HG03521 (cell line): ENCODE measurements at regions not wholly inside any gene's neighbourhood (a gene's known extent, or its start where the extent isn't known, plus 50 kb on each side); places are given as distances from the start of the nearest gene placed in this dataset.
"Not testable (repeated sequence)": the region's sequence is repeated elsewhere in the genome, so short reads cannot be mapped to it uniquely, and the experiment has no call there.

Experiments used
- ATAC-seq: cut with Tn5 transposase; IDR thresholded peaks from one replicate; pipeline ENCODE4 v1.9.1; 2021; ENCODE audit warnings: mild to moderate bottlenecking, moderate library complexity; ENCODE audit not compliant: unreplicated experiment

DNA sequence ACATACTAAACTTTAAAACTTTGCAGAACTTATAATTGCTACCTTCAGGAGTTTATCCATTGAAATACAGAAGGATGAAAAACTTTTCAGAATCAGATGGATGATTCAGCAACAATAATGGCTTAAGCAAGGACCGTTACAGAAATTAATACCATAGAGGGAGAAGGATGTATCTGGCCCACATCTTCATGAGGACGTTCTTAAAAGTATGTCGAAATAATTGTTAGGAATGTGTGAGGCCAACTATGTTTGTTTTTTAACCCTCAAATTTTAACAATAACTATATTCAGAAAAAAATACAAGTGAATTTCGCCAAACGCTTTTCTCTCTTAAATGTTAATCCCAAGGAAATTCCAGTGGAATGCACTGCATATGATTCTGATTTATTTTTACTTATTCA is 105.2 kb upstream of the EPHA3 start:
- no peak for ATAC-seq

DNA sequence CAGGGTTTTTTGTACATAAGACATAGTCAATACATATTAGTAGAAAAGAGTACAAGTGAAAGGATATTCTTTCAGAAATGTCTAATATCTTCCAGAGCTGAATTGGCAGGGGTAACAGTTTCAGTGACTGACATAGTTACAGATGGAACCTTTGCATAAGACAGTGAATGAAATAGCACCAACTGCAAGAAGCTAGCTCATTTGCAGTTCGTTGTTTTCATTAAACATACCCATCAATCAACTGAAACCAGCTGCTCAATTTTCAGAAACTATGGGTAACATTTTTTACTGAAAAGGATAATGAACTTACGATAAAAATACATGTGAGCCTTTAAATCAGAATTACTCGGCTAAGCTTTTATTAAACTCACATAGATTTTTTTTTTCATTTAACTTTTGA is 93.9 kb upstream of the EPHA3 start:
- no peak for ATAC-seq

GRCh38 chr3:89017531-89017930 is 89.9 kb upstream of the EPHA3 start:
- no peak for ATAC-seq

DNA sequence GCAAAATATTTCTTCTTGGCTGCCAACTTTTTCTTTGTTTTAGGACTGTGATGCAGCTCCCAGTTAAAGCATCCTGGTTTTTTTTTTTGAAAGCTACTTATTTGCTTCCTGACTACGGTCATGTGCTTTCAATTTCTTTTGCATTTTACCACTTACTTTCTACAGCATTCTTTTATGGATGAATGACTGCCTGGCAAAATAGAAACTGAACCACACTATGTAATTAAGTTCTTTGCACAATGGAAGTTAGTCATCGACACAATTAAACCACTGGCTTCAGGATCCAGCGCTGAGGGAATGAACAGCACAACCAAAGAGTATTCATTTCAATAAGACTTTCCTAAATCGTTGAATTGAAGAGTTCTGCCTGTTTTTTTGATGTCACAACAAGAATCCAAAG is 82.2 kb upstream of the EPHA3 start:
- ATAC-seq: no peak

GRCh38 chr3:89032346-89033013 is 74.9 kb upstream of the EPHA3 start:
- ATAC-seq: no peak

DNA sequence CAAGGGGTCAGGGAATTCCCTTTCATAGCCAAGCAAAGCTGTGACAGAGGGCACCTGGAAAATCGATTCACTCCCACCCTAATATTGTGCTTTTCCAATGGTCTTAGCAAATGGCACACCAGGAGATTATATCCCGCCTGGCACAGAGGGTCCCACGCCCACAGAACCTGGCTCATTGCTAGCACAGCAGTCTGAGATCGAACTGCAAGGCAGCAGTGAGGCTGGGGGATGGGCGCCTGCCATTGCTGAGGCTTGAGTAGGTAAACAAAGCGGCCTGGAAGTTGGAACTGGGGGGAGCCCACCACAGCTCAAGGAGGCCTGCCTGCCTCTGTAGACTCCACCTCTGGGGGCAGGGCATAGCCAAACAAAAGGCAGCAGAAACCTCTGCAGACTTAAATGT is 72.7 kb upstream of the EPHA3 start:
- not testable (repeated sequence) for ATAC-seq

DNA sequence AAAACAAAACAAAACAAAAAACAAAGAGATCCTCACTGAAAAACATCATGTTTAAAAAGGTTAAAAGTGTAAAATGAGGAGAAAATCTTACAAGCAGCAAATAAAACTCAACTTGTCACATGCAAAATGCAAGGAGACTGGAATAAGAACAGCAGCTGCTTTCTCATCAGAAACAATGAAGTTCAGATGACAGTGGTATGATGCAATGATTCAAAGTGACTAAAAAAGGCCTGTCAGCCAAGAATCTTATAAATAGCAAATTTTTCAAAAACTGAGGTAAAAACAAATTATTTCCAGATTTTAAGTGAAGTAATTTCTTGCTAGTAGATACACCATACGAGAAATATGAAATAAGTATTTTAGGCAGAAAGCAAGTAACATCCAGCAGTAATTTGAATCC is 68.6 kb upstream of the EPHA3 start:
- ATAC-seq: no peak

DNA sequence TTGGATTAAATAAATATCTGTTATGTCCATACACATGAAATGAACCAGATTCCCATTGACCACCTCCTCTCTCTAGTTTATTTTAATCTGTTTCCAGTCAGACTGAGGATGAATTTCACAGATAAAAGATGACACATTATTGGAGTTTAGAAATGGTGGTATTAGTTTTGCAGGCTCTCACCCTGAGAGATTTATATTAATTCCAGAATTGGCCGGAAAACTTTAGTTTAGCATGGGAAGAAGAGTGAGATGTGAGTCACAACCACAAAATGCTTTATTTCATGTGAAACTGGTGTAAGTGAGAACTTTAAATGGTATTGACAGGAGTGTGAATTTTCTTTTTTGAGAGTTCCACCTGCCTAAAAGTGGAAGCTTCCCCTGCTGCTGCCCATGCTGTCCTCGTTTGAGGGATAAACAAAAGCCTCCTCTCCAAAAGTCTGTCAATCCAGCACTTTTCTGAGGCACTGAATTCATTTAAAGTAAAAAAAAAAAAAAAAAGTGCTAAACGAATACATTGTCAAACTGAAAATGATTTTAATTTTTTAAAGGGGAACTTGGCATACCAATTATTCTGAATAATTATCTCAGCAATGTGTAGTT is 65.1 kb upstream of the EPHA3 start:
- ATAC-seq: no peak

DNA sequence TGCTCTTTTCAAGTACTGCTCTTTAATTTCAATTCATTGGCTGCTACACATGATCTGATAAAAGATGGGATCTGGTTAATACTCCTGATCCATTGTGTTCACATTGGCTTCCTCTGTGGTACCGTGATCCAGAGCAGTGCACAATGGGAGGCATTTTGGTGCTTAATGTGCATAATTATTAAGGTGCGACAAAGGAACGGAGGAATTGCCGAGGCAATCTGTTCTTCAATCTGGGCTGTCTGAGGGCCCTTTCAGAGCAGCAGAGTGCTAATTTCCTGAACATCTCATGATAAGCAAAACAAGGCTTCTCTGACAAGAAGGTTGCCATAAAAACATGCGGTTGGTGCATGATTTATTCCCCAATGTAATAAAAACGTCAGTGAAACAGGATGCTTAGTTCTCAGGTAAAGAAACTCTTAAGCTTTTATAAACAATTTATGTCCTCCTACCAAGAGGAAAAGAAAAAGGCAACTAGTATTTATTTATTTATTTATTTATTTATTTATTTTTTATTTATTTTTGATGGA is 64.0 kb upstream of the EPHA3 start:
- ATAC-seq: no peak

GRCh38 chr3:89046661-89047060 is 60.8 kb upstream of the EPHA3 start:
- no peak for ATAC-seq

- ATAC-seq: no peak
Observed at GRCh38 chr3:89049119-89049518, 58.3 kb upstream of the EPHA3 start.

DNA sequence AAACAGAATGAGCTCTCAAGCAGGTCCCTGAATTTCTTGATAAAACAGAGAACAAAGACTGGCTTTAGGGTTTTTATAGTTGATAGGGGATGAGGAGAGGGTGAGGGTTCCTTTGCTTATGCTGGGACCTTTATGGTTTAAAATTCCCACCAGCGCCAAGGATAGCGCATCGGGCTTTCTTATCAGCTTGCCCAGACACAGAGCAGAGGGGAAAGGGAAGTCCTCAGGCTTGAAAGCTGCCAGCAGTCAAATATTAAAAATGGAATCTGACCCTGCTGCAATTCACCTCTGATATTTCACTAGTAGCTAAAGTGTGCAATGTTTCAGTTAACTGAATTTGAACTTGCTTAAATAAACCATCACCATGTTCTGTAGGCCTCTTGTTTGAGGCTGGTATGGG is 55.0 kb upstream of the EPHA3 start:
- ATAC-seq: no peak

GRCh38 chr3:89057398-89057797 is 50.0 kb upstream of the EPHA3 start:
- ATAC-seq: no peak
